ENCODE measurements at regions not wholly inside any gene's neighbourhood (a gene's known extent, or its start where the extent isn't known, plus 50 kb on each side); places are given as distances from the start of the nearest gene placed in this dataset.

- peaks cover 10% of the 10 kb centered on the region for H3K4me1 Mint-ChIP-seq
- no peaks in the 10 kb centered on the region for H3K36me3 Mint-ChIP-seq (ENCODE audit: low read depth)
- H3K27me3 Mint-ChIP-seq (ENCODE audit: low read depth) = no peaks in the 10 kb centered on the region
Observed at GRCh38 chr21:17978895-17979294, 159.7 kb upstream of the C21orf91 start.

GRCh38 chr21:17976691-17977090 is 157.5 kb upstream of the C21orf91 start:
- no peak overlapping the region for H3K4me3 Mint-ChIP-seq
- no peaks in the 10 kb centered on the region for H3K36me3 Mint-ChIP-seq (ENCODE audit: low read depth)
- H3K27me3 Mint-ChIP-seq (ENCODE audit: low read depth) = no peaks in the 10 kb centered on the region
- no peak overlapping the region for H3K27ac Mint-ChIP-seq (ENCODE audit: unreplicated experiment)
- TF ChIP-seq CTCF (conservative IDR thresholded peaks at IDR 0.05) = no peak
- peaks cover 6% of the 10 kb centered on the region for H3K4me1 Mint-ChIP-seq
- H3K9me3 Mint-ChIP-seq = no peaks in the 10 kb centered on the region
- no peak for DNase-seq (ENCODE audit: low read depth, low spot score)

More at GRCh38 chr21:17978895-17979294, 159.7 kb upstream of the C21orf91 start:
- no peaks in the 10 kb centered on the region for H3K9me3 Mint-ChIP-seq
- no peak overlapping the region for H3K4me3 Mint-ChIP-seq
- no peak for TF ChIP-seq CTCF (conservative IDR thresholded peaks at IDR 0.05)
- no peak for DNase-seq (ENCODE audit: low read depth, low spot score)
- no peak overlapping the region for H3K27ac Mint-ChIP-seq (ENCODE audit: unreplicated experiment)

- Mint-ChIP-seq H3K27me3 (ENCODE audit: low read depth) (no peaks in the 10 kb centered on the region), H3K36me3 (ENCODE audit: low read depth) (no peaks in the 10 kb centered on the region), H3K9me3 (no peaks in the 10 kb centered on the region), H3K27ac (ENCODE audit: unreplicated experiment) (no peak overlapping the region), H3K4me3 (no peak overlapping the region), H3K4me1 (peaks cover under 1% of the 10 kb centered on the region)
- DNase-seq (ENCODE audit: low read depth, low spot score) = no peak
- no peak for TF ChIP-seq CTCF (conservative IDR thresholded peaks at IDR 0.05)
Observed at GRCh38 chr21:17976139-17976538, 157.0 kb upstream of the C21orf91 start.

- Mint-ChIP-seq H3K4me3 (no peak overlapping the region), H3K9me3 (no peaks in the 10 kb centered on the region), H3K27me3 (ENCODE audit: low read depth) (no peaks in the 10 kb centered on the region), H3K4me1 (no peaks in the 10 kb centered on the region), H3K36me3 (ENCODE audit: low read depth) (no peaks in the 10 kb centered on the region), H3K27ac (ENCODE audit: unreplicated experiment) (no peak overlapping the region)
- TF ChIP-seq CTCF (conservative IDR thresholded peaks at IDR 0.05) = no peak
- DNase-seq (ENCODE audit: low read depth, low spot score) = no peak
Observed at GRCh38 chr21:17967319-17967718, 148.2 kb upstream of the C21orf91 start.

DNA sequence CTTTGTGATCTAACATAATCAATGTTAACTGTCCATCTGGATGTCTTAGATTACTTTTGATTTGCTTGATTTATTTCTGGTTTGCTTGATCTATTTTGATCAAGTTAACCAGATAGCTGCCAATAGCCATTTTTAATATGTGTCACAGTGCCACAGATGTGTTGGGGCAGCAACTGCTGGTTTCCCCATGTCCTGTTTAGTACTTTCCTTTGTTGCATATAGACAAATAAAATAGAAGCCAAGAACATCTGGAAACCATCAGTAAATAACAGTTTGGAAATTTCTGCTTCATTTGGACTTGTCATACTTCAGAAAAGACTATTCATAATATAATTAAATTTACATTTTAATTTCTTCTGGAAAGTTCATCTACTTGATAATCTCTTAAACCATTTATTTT is 145.6 kb upstream of the C21orf91 start:
- Mint-ChIP-seq H3K4me1 (peaks cover 9% of the 10 kb centered on the region), H3K9me3 (no peaks in the 10 kb centered on the region), H3K27me3 (ENCODE audit: low read depth) (no peaks in the 10 kb centered on the region), H3K4me3 (no peak overlapping the region), H3K36me3 (ENCODE audit: low read depth) (no peaks in the 10 kb centered on the region), H3K27ac (ENCODE audit: unreplicated experiment) (no peak overlapping the region)
- TF ChIP-seq CTCF (conservative IDR thresholded peaks at IDR 0.05) = no peak
- DNase-seq (ENCODE audit: low read depth, low spot score) = no peak

DNA sequence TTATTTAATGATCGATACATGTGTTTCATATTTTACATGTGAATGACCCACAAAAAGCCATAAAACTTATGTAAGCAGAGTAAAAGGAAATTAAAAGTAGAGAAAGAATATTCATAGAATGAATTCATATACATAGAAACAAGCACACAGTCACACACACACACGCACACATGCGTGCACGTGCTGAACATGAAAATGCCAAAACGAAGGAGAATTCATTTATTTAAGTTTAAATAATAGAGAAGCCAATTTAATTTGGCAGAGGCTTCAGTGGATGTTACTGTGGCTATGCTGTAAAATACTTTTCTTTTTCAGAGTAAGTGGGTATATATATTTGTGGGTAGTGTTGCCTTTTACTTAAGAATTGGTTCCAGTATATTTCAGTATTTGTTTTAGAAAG is 145.0 kb upstream of the C21orf91 start:
- Mint-ChIP-seq H3K9me3 (no peaks in the 10 kb centered on the region), H3K27ac (ENCODE audit: unreplicated experiment) (no peak overlapping the region), H3K4me1 (peaks cover 9% of the 10 kb centered on the region), H3K27me3 (ENCODE audit: low read depth) (no peaks in the 10 kb centered on the region), H3K36me3 (ENCODE audit: low read depth) (no peaks in the 10 kb centered on the region), H3K4me3 (no peak overlapping the region)
- DNase-seq (ENCODE audit: low read depth, low spot score) = no peak
- no peak for TF ChIP-seq CTCF (conservative IDR thresholded peaks at IDR 0.05)

Data from neural crest cell (in vitro differentiated cells).